HG02571 (cell line): ENCODE measurements at regions not wholly inside any gene's neighbourhood (a gene's known extent, or its start where the extent isn't known, plus 50 kb on each side); places are given as distances from the start of the nearest gene placed in this dataset.

Experiments
- ATAC-seq: cut with Tn5 transposase; IDR thresholded peaks from one replicate; pipeline ENCODE4 v1.9.1; 2021; ENCODE audit warnings: mild to moderate bottlenecking, moderate library complexity; ENCODE audit not compliant: unreplicated experiment

DNA sequence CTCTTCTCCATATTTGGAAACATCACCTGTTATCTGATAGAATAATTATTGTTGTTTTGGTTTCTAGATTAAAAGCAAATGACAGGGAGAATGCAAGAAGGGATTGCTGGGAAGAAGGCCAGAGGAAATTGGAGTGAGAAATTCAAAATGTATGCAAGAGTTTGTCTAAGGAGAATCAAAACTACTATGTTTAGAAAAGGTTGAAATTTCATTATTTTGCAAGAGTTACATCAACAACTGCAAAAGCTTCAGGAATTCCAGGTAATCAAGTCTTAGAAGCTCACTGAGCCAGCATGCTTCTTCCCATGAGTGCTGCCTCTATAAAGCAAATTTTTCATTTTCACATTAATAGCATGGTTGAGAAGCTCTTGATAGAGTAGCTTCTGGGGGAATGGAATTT, 177.2 kb upstream of the GBE1 start:
- no peak for ATAC-seq

DNA sequence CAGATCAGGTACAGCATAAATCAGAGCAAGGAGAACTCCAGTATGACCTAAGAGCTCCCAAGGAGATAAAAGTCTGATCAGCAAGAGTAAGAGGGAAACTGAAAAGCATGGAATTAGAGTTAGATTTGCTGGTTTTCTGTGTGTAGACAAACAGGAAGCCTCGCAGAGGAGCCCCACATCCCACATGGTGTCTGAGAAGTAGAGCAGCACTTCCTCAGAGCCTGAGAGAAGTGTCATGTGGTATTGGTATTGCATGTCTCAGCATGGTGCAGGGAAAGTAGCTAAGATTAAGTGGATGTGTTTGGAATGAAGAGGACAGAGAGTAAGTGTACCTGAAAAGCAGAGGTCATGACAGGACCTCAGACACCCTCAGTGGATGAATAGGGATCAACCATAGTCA, 175.4 kb upstream of the GBE1 start:
- no peak for ATAC-seq

DNA sequence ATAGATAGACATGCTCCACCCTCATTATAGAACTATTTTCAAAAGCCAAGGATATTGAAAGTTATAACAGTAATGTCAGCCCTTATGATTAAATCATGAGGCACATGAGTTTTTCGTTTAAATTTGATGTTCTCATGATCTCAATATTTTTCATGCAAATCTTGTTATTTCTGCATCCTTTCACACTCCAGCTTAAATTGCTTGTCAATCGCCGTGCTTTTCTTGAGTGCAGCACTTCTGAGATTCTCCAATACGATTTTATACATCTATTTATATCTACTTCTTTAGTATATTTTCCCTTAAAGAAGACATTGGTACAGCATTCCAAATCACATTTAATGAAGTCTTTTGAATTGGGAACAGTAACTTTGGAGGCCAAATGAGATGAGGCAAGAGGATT, 171.2 kb upstream of the GBE1 start:
- ATAC-seq = no peak

DNA sequence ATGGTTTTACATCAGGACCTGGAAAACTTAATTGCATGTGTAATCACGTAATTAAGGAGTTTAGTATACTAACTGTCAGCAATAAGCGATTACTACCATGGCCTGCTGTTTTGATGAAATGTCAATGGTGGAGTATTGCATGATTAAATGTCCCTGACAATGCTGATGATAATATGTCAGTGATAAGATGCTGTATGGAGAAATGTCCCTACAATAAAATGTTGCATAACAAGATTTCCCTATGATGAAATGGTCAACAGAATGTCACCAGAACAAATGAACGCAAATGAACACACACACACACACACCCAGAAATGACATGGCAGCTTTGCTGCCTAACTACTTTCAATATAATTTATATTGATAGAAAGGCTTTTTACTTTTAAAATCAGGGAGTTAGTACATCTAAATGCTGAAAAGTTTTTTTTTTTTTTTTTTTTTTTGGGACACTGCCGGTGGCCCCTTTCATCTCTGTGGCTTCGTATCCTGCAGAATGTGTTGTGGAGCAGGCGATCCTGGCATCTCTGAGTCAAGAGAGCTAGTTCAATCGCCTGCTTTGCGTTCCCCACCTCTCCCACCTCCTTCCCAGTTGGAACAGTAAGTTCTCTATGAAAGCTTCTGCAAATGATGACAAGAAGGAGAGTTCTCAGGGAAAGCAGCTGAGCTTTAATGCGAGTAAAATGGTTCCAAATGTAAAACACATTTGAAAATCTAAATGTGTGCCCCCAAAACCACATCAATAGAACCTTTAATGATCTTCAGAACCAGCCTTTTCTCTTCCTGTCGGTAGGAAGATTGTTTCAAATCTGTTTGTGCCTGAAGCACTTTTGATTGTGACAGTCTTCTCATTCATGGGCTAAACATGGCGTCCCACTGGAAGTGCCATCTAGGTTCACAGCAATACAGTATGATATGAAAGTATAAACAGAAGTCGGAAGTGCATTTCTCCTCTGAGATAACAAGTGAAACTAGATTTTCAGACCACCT, 170.1 kb upstream of the GBE1 start:
- no peak for ATAC-seq

DNA sequence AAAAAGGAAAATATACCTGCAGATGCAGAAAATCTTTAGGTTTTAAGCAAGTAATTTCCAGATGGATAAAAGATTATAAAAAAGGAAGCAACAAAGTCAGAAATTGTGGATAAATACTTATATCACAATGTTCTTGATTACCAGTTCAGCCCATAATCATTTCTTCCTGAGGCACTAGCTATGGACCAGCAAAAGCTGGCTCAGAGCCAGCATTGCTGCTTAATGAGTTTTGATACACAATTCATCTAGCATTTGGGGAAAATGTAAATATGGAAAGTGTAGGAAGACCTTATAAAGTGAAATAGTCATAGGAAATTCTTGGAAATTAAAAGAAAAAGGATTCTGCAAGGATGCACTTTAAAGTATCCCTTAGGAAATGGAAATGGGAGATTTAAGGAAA, 168.3 kb upstream of the GBE1 start:
- no peak for ATAC-seq

DNA sequence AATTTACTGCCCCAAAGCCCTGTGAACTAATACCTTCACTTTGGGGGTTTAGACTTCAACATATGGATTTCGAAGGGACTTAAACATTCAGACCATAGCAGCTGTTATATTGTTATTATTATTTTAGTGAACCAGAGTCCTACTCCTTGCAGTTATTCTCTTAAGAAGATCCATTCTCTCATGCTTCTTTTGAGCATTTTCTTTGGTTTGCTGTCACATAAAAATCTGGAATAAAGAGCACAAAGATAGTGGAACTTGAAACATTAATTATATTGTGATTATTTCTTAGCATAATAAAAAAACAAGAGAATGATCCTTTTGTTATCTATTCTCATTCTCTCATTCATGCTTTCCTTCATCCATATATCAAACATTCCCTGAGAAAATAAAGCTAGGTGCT, 166.4 kb upstream of the GBE1 start:
- no peak for ATAC-seq

DNA sequence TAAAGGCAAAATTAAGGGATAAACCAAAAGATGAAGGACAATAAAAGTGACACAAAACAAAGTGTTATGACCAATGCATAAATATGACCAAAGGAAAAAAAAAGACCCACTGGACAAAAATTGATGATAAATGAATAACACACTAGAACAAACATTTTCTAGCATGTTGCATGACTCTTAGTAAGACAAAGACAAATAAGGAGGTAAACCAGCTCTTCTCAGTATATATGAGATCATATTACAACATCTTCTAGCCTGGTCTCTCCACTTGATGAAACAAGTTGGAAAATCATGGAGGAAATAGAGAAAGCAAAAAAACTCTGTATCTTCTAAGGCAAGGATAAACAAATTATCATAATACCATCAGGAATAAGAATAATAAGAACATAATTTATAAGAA, 163.9 kb upstream of the GBE1 start:
- ATAC-seq = no peak

DNA sequence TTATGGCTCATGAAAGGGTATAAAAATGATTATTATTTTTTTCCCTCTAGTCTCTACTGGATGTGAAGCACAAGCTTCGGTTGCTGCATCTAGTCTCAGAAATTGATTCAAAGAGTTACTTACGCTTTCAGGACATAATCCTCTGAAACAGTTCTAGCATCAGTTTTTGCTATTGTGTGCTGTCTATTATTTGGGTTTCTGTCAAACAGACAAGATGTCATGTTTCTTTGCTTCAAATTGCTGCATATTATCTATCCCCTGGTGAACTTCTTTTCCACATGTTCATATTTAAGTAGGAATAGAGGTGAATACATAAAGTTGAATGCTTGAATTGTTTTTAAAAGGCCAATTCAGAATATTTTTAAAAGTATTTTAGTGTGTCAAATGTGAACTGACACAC, 161.6 kb upstream of the GBE1 start:
- ATAC-seq = no peak

DNA sequence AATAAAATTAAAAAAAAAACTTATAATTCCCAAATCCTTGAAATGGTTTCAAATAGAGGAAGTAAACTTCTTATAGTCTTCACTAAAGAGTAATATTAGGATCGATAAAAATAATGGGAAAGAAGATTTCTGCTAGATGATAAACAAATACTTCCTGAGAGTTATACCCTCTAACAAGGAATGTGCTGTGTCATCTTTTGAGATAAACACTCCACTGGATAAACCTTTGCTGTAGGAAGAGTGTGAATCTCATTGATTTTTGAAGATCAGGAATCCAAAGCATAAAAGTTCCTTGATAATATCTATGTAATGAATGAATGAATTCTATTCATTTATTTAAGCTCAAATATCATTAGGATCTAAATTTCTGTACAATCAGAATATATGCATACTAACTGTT, 161.0 kb upstream of the GBE1 start:
- ATAC-seq = no peak

DNA sequence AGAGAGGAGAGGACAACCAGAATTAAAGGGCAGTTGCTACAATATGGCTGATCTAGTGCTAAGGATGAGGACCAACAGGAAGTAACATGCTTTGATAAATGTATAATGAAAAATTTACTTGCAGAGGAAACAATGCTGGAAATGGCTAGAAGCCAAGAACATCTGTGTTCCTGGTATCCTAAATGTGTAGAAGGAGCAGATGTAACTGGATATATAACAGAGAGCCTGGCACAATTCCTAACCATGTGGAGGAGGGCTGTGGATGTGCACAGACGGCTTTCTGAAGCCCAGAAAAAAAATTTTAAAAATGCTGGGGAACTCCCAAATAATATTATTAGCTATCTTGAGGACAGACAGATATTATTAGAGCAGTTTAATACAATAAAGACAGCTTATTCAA, 159.4 kb upstream of the GBE1 start:
- ATAC-seq = no peak

DNA sequence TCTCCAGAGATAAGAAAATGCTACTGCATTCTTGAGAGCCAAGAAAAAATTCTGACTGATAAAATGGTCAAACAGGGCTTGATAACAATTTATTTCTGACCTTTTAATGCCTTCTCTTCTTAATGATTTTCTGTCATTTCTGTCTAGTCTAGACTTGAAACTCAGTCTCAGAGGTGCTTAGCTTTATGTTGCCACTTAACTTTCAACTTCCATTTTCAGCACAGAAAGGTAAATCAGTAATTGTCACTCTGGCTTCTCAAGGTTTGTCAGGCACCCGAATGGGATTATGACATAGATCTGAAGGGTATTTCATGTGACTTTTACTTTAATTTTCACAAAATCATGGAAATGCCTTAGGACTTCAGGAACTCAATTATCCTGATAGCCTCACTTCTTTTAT, 155.4 kb upstream of the GBE1 start:
- no peak for ATAC-seq

DNA sequence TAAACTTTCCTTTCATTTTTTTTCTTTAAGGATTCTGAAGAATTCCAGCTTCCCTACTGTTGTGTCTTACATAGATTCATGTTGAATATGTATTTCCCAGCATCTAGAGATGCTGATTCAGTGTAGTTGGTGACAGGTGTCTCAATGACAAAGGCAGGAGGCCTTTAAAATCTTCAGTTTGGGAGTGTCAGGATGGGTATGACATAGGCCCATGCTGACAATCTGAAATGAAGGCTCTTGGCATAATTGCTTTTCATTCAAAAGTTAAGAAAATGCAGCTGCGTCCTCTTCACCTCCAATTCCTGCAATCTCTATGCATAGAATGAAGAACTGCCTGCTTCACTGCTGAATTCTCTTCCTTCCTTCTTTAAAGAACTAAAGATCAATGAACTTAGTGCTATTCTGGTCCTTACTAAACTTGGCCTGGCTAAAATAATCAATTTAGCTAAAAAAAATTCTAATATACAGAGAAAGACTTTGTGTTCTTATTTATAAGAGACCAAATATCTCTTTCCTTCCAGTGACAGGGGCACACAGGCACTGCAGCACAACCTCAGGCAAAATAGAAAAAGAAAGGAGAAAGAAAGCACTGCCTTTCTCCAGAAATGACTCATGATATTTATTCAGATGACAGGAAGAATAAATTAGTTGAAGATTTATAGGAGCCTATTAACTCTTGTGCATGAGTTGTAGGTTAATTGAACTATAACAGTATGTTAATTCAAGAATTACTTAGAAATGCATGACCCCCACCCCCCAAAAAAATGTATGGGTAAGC, 152.6 kb upstream of the GBE1 start:
- no peak for ATAC-seq

DNA sequence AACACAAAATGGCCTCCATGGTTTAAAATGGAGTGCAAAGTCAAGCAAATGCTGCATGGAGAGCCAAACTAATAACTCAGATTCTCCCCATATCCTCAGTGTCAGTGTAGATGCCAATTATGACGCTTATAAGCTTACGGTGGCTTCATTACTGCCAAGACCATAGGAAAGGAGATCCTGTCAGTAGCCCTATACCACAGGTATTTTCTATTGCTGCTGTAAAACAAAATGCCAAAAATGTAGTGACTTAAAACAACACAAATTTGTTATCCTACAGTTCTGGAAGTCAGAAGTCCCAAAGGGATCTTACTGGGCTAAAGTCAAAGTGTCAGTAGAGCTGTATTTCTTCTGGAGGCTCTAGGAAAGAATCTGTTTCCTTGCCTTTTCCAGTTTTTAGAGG, 149.8 kb upstream of the GBE1 start:
- ATAC-seq = no peak

DNA sequence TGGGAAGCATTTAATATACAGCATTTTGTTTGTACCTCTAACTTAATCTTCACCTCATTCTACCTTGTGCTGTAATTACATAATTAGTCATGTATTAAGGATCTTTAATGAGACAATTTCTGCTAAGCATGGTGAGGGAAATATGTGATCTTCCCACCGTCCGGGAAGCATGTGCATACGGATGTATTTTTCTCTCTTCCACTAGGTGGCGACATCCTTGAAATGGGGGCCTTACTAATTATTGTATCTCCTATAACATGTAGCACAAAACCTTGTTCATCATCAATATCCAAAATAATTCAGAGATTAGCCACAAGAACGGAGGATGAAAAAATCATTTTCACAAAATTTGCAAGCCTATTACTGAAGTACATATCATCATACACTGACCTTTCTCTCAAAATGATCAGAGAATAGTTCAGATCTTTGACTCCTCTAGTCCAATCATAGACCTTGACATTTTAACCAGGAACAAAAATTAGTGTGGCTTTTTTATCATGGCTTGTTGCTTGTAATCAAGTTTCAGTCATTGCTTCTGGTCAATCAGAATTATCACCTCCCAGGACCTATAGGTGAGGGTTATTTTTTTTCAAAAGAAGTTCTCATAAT, 148.9 kb upstream of the GBE1 start:
- ATAC-seq = no peak

DNA sequence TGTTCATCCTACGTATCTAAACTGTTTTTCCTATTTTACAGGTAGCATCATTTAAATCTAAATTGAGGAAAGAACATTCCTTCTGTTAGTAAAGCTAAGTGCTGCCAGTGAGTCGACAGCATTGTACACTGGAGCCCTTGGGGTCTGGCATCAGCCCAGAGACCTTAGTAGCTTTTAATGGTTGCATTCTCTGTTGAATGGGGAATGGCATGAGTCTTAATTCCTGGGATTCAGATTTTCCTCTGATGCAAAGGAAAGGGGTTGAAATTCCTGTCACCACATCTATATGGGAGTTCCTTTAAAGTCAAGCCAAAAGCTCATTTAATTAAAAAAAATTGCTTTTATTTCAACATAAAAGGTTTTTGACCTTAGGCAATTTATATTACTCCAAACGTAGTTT, 148.4 kb upstream of the GBE1 start:
- ATAC-seq = no peak

DNA sequence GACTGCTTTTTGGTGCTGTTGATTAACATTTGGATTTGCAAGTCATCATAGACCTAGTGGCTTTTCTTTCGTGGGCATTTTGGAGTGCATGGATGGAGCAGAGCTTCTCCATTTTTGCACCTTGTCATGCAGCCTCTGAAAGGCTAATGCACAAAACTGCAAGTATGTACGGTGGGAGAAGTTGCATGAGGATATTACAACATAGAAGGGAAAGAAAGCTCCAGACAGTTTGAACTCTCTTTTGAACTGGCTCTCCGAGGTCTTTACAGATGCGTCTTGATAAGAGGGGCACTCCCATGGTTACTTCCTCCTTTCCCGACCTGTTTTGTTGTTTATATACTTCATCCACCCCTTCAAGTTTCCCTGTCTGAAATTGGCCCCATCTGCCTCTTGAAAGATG, 147.1 kb upstream of the GBE1 start:
- no peak for ATAC-seq

DNA sequence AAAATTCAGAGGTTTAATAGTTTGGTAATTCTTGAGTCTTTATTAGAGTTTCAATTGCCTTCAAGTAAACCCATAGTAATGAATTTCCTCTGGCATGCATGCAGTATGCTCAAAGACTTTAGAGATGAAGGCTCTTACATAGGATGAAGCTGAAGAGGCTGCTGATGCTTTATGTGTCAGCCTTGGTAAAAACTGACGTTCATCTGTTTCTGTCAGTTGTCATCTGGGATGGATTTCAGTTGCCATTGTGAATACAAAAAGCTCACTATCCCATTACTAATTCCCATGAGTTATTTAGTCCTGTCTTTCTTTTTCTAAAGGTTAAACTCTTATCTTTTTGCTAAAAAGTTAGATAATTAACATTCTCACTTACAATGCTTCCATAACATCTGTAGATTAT, 136.9 kb upstream of the GBE1 start:
- no peak for ATAC-seq

DNA sequence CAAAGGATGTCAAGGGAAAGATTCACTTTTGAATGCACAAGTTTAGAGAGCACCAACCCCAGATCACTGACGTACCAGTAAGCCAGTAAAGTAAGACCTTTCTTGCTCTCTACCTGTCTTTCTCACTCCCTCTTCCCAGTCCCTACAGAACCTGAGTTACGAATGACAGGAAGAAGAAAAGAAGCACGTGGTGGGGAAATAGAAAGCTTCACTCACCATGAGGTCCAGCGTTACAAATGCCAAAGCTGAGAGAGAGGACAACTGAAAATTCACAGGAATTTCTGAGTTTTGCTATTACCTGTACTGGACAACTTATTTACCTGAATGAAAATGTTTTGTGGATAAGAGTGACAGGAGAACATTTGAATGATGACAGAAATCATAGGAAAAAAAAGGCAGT, 133.2 kb upstream of the GBE1 start:
- ATAC-seq = no peak

DNA sequence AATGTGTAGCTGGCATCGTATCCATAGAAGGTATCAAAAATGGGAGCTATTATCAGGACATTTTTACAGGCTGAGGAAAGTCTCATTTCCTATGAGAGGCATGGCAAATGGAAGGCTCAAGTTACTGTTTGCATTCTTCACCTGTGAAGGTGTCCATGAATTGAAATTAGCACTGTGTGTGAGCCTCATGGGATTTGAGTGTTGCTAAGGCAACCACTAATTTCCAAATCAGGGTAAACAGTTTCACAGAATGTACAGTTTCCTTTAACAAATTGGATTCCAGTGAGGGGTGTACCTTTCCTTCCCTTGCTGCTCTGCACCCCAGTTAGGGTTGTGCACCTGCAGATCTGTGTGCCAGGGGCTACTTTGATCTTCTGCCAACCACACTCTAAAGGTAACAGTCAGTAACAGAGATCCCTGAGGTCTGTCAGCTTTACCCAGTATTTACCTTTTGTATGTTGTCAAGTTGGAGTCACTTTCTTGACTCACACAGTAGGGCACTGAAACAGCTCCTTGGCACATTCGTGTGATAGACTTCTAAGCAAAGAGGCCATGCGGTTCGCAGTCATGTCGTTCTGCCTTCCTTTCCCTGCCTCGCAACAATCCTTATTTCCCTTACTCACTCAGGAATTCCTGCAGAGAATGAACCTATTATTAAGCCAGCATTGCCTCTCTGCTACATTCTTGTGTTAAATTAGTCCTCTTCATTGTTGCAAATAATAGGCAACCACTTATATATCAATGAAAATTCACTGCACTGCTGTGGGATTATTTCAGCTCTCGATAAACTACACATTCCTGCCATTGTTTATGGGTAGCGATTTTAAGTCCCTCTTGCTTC, 129.8 kb upstream of the GBE1 start:
- ATAC-seq = no peak

DNA sequence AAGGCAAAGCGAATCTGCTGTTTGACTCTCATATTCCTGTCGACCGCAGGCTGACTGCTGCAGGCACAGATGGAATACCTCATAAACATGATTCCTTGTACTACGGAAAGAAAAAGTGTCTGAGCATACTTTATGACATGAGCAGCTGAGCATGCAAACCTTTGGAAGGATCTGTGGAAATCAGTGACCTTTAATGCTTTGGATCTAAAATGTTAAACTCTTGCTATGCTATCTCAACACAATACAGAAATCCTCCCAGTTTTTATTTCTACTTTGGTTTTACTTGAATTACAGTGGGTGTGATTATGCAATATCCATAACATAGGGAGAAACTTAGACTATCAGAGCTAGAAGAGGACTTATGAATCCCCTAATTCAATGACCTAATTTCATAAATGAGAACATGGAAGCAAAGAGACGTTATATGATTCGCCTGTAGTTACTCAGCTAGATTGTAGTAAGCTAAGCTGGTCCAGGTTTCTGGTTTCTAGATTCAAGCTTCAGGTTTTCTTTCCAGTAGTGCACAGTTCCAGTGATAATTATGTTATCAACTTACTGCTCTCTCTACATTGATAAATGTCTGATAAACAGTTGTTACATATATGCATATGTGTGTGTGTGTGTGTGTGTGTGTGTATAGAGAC, 127.6 kb upstream of the GBE1 start:
- ATAC-seq = no peak
